Nephron progenitor cell (in vitro differentiated cells): ENCODE measurements at regions not wholly inside any gene's neighbourhood (a gene's known extent, or its start where the extent isn't known, plus 50 kb on each side); places are given as distances from the start of the nearest gene placed in this dataset.

Experiments
- DNase-seq: peaks from one replicate; pipeline ENCODE4 v3.0.0; 2021
- H3K27ac Mint-ChIP-seq: 2 replicates; pipeline ENCODE4 v1.8.0; 2021; ENCODE audit warnings: mild to moderate bottlenecking, moderate library complexity, mixed read lengths
- H3K27me3 Mint-ChIP-seq: 2 replicates; pipeline ENCODE4 v1.8.0; 2021; ENCODE audit warnings: mild to moderate bottlenecking, low read depth, mixed read lengths; ENCODE audit not compliant: poor library complexity
- H3K36me3 Mint-ChIP-seq: 2 replicates; pipeline ENCODE4 v1.8.0; 2021; ENCODE audit warnings: low read depth, mixed read lengths
- H3K4me1 Mint-ChIP-seq: 2 replicates; pipeline ENCODE4 v1.8.0; 2021; ENCODE audit warnings: mixed read lengths
- H3K4me3 Mint-ChIP-seq: 2 replicates; pipeline ENCODE4 v1.8.0; 2021; ENCODE audit warnings: mild to moderate bottlenecking, moderate library complexity, mixed read lengths
- H3K9me3 Mint-ChIP-seq: 2 replicates; pipeline ENCODE4 v1.8.0; 2021; ENCODE audit warnings: mild to moderate bottlenecking, moderate library complexity, mixed read lengths
- TF ChIP-seq, protein P1 (sequence below): fragments of 200-600 bp; sonication (generic); IDR thresholded peaks from 2 replicates; pipeline ENCODE4 v1.5.0; 2021; ENCODE audit warnings: antibody characterized with exemption

DNA sequence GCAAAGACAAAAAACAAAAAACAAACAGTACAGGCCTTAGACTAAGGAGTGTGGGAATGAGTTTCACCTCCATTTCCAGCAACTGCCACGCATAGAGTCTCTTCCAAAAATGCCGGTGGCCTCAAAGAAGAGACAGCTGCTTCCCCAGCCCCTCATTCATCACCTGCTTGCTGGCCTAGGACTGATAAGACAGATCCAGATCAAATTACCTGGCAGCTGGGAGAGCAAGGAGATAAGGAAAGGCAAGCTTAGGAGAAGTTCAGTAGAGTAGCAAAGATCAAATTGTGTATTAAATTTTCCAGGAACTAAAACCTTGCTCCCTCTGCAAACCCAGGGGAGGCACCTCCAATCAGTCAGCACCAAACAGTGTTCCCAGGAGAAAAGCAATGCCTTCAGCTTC is 325.8 kb upstream of the CTNNB1 start:
- Mint-ChIP-seq H3K36me3 (no peaks in the 10 kb centered on the region), H3K27me3 (peaks cover 10% of the 10 kb centered on the region), H3K4me1 (peaks cover 56% of the 10 kb centered on the region), H3K27ac (no peak overlapping the region), H3K4me3 (no peak overlapping the region), H3K9me3 (no peaks in the 10 kb centered on the region)
- TF ChIP-seq, protein P1, sequence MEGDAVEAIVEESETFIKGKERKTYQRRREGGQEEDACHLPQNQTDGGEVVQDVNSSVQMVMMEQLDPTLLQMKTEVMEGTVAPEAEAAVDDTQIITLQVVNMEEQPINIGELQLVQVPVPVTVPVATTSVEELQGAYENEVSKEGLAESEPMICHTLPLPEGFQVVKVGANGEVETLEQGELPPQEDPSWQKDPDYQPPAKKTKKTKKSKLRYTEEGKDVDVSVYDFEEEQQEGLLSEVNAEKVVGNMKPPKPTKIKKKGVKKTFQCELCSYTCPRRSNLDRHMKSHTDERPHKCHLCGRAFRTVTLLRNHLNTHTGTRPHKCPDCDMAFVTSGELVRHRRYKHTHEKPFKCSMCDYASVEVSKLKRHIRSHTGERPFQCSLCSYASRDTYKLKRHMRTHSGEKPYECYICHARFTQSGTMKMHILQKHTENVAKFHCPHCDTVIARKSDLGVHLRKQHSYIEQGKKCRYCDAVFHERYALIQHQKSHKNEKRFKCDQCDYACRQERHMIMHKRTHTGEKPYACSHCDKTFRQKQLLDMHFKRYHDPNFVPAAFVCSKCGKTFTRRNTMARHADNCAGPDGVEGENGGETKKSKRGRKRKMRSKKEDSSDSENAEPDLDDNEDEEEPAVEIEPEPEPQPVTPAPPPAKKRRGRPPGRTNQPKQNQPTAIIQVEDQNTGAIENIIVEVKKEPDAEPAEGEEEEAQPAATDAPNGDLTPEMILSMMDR: no peak
- DNase-seq: no peak

DNA sequence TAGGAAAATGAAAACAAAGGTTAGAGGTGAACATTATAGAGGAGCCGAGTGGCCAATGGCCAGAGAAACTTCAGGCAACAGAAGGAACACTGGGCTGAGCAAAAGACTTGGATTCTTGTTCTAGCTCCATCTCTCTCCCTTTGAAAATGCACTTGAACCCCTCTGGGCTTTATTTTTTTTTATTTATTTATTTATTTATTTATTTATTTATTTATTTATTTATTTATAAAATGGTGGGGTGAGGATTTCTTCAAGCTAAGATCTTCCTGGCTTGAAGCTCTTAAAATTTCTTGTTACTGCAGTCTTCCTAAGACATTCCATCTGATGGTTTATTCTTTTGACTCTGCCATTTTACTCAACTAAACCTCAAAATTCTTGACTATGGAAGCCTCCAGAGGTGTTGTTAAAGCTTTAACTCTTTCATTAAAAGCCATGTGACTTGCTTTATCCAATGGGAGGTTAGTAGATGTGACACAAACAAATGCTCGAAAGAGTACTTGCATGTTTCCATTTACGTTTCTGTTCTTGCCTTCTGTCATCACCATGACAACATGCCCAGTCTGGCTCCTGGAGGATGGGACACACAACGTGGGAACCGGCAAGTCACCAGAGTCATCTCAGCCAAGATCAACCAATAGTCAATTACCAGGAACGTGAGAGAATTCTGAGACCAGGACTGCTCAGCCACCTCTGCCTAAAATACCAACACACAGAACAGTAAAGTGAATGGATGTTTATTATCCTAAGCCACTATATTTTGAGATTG is 325.2 kb upstream of the CTNNB1 start:
- H3K4me3 Mint-ChIP-seq: no peak overlapping the region
- peaks cover 51% of the 10 kb centered on the region for H3K4me1 Mint-ChIP-seq
- no peaks in the 10 kb centered on the region for H3K36me3 Mint-ChIP-seq
- peaks cover 9% of the 10 kb centered on the region for H3K27me3 Mint-ChIP-seq
- H3K9me3 Mint-ChIP-seq: no peaks in the 10 kb centered on the region
- H3K27ac Mint-ChIP-seq: no peak overlapping the region
- TF ChIP-seq, protein P1: no peak
- DNase-seq: no peak

DNA sequence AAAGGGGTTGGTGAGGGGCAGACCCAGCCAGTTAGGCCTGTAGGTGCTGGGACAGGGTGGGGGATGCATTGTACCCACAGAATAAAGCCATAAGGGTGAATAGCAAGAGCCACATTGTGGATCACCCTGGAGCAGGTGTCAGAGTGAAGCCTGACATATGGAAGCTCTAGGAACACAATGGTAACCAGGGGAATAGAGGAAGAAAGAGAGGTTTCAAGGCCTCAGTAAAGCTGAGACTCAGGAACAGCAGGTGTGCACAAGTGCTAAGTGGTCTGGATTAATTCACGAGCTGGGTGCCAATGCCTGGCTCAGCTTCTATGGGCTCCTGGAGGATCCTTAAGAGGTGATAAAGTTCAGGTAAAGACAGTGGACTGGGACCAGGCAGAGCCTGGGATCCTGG is 323.7 kb upstream of the CTNNB1 start:
- Mint-ChIP-seq H3K36me3 (no peaks in the 10 kb centered on the region), H3K9me3 (no peaks in the 10 kb centered on the region), H3K4me3 (no peak overlapping the region), H3K27me3 (peaks cover 5% of the 10 kb centered on the region), H3K27ac (no peak overlapping the region), H3K4me1 (peaks cover 43% of the 10 kb centered on the region)
- no peak for DNase-seq
- TF ChIP-seq, protein P1: no peak

DNA sequence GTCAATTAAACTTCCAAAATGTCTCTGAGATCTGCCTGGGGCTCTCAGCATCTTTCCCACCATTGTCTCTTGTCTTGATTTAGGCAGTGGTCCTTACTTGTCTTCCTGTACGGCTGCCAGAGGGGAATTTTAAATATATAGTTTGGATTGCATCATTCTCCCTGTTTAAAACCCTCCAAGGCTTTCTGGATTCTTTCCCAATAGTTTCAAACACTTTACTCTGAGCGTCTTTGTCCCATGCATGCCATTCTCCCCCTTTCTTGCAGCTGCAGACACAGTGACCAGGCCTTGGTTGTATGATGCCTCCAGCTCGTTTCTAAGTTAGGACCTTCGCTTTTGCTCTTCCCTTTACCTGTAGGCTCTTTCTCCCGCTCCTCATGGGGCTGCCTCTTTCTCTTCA is 323.3 kb upstream of the CTNNB1 start:
- Mint-ChIP-seq H3K9me3 (no peaks in the 10 kb centered on the region), H3K27me3 (peaks cover 5% of the 10 kb centered on the region), H3K27ac (no peak overlapping the region), H3K4me1 (peaks cover 39% of the 10 kb centered on the region), H3K36me3 (no peaks in the 10 kb centered on the region), H3K4me3 (no peak overlapping the region)
- DNase-seq: no peak
- TF ChIP-seq, protein P1: no peak

DNA sequence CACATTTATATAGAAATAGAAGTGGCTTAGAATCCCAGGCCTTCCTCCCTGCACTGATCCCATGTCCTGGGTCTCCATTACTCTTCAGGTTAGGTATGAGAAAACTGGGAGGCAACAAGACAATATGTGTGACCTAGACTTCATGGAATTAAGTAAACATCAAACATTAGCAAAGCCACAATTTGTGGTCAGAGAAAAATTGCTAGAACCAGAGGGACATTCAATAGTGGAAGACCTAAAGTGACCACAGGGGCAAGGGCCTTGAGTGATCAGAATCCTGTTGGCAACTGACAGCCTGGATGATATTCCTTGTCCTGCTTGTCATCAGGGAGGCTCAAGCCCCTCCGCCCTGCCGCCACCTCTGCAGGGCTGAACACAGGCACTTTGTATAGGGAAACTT is 322.8 kb upstream of the CTNNB1 start:
- DNase-seq: no peak
- peaks cover 5% of the 10 kb centered on the region for H3K27me3 Mint-ChIP-seq
- H3K27ac Mint-ChIP-seq: no peak overlapping the region
- H3K36me3 Mint-ChIP-seq: no peaks in the 10 kb centered on the region
- peaks cover 34% of the 10 kb centered on the region for H3K4me1 Mint-ChIP-seq
- TF ChIP-seq, protein P1: no peak
- H3K4me3 Mint-ChIP-seq: no peak overlapping the region
- H3K9me3 Mint-ChIP-seq: peaks cover under 1% of the 10 kb centered on the region
